ENCODE measurements at regions not wholly inside any gene's neighbourhood (a gene's known extent, or its start where the extent isn't known, plus 50 kb on each side); places are given as distances from the start of the nearest gene placed in this dataset.

- ChIA-PET POLR2A (no interaction called here), RAD21 (ENCODE audit: low non-redundant PET in 1 of 2, low total read pairs in 2 of 2, uncharacterized antibody in 2 of 2, unreplicated experiment in 2 of 2) (no interaction called here)
Measured at GRCh38 chr4:11774346-11774745, 345.7 kb upstream of the HS3ST1 start.

More at GRCh38 chr4:11774346-11774745, 345.7 kb upstream of the HS3ST1 start:
- Histone ChIP-seq H3K9me2 (ENCODE audit: insufficient read depth) (no peaks in the 10 kb centered on the region), H2AFZ (ENCODE audit: low read depth, low read length, poor library complexity, severe bottlenecking) (no peak overlapping the region), H3K79me2 (ENCODE audit: insufficient read depth, low read length) (no peaks in the 10 kb centered on the region), H3K36me3 (ENCODE audit: control insufficient read depth in 1 of 2, insufficient read depth in 2 of 2, low read length in 2 of 2) (no peaks in the 10 kb centered on the region), H3K4me1 (ENCODE audit: control insufficient read depth in 1 of 2, insufficient read depth in 2 of 2, low read length in 2 of 2) (no peaks in the 10 kb centered on the region), H3K9ac (ENCODE audit: low read length) (no peak overlapping the region), H3K4me2 (ENCODE audit: low read length) (no peak overlapping the region), H3K9me3 (ENCODE audit: control insufficient read depth in 1 of 2, insufficient read depth in 1 of 2, low read depth in 1 of 2, low read length in 2 of 2) (no peaks in the 10 kb centered on the region), H3K4me3 (replicated peaks in 1 of 2; ENCODE audit: low read depth in 1 of 2, low read length in 2 of 2) (no peak overlapping the region), H3K27ac (ENCODE audit: low read depth, low read length) (no peak overlapping the region), H3K27me3 (ENCODE audit: insufficient read depth, low read length) (no peaks in the 10 kb centered on the region), H4K20me1 (ENCODE audit: insufficient read depth) (no peaks in the 10 kb centered on the region)
- BruUV-seq (replicated peaks): no TSS peak
- DNase-seq (ENCODE audit: low read depth, low spot score) (no peak), ATAC-seq (no peak)
- TF ChIP-seq ATF3 (IDR thresholded peaks at IDR 0.05) (no peak), EGR1 (IDR thresholded peaks at IDR 0.05; ENCODE audit: low read depth) (no peak), ZNF274 (IDR thresholded peaks at IDR 0.05; ENCODE audit: low read depth, low read length) (no peak), EZH2phosphoT487 (IDR thresholded peaks at IDR 0.05; ENCODE audit: borderline replicate concordance) (no peak), ZFX (IDR thresholded peaks at IDR 0.05) (no peak), POLR2A (IDR thresholded peaks at IDR 0.05; ENCODE audit: borderline replicate concordance, extremely low read depth, insufficient read depth, insufficient read length) (no peak), YY1 (IDR thresholded peaks at IDR 0.05; ENCODE audit: extremely low read depth, insufficient replicate concordance, low read depth, low read length) (no peak), SIN3A (IDR thresholded peaks at IDR 0.05; ENCODE audit: low read depth) (no peak), ZBTB33 (IDR thresholded peaks at IDR 0.05; ENCODE audit: extremely low read depth, insufficient replicate concordance, low read length) (no peak), TCF7L2 (IDR thresholded peaks at IDR 0.05; ENCODE audit: borderline replicate concordance, extremely low read depth, insufficient read depth, insufficient read length) (no peak), SRF (IDR thresholded peaks at IDR 0.05; ENCODE audit: low read depth) (no peak), SP1 (IDR thresholded peaks at IDR 0.05; ENCODE audit: low read depth) (no peak), CEBPB (IDR thresholded peaks at IDR 0.05; ENCODE audit: low read depth) (no peak), RAD21 (IDR thresholded peaks at IDR 0.05; ENCODE audit: low read depth) (no peak), MAX (IDR thresholded peaks at IDR 0.05) (no peak), ELF1 (IDR thresholded peaks at IDR 0.05; ENCODE audit: borderline replicate concordance, low read depth) (no peak), EZH2 (IDR thresholded peaks at IDR 0.05) (no peak), FOSL1 (IDR thresholded peaks at IDR 0.05; ENCODE audit: low read depth) (no peak)
- intact Hi-C loops (cut with micrococcal nuclease): no loop called here
- CTCF ChIA-PET: no interaction called here
